GM10847 (cell line): ENCODE measurements at regions not wholly inside any gene's neighbourhood (a gene's known extent, or its start where the extent isn't known, plus 50 kb on each side); places are given as distances from the start of the nearest gene placed in this dataset.

ENCODE experiments used
- POLR2A ChIP-seq: IDR thresholded peaks from 2 replicates; pipeline ENCODE4 v1.6.1; 2011; ENCODE audit not compliant: insufficient read length; ENCODE audit errors: extremely low read depth

- TF ChIP-seq POLR2A, result no peak
Measured at GRCh38 chr2:120871016-120871635, 135.5 kb downstream of the GLI2 start.

- no peak for TF ChIP-seq POLR2A
Measured at GRCh38 chr2:120871881-120872620, 136.4 kb downstream of the GLI2 start.

- no peak for TF ChIP-seq POLR2A
Measured at GRCh38 chr2:120873958-120874887, 138.6 kb downstream of the GLI2 start.

- no peak for TF ChIP-seq POLR2A
Measured at GRCh38 chr2:120874888-120875275, 139.2 kb downstream of the GLI2 start.

- TF ChIP-seq POLR2A, result no peak
Measured at GRCh38 chr2:120875431-120875830, 139.8 kb downstream of the GLI2 start.

- TF ChIP-seq POLR2A, result no peak
Measured at GRCh38 chr2:120876526-120877280, 141.0 kb downstream of the GLI2 start.

- TF ChIP-seq POLR2A, result no peak
Measured at GRCh38 chr2:120877409-120877808, 141.7 kb downstream of the GLI2 start.

GRCh38 chr2:120878970-120879369 is 143.3 kb downstream of the GLI2 start:
- TF ChIP-seq POLR2A, result no peak

GRCh38 chr2:120879431-120880295 is 144.0 kb downstream of the GLI2 start:
- TF ChIP-seq POLR2A, result no peak

GRCh38 chr2:120880381-120880780 is 144.7 kb downstream of the GLI2 start:
- TF ChIP-seq POLR2A, result no peak

- TF ChIP-seq POLR2A, result no peak
Measured at GRCh38 chr2:120881981-120882788, 146.5 kb downstream of the GLI2 start.

GRCh38 chr2:120883607-120884440 is 148.2 kb downstream of the GLI2 start:
- no peak for TF ChIP-seq POLR2A
